ENCODE measurements at regions not wholly inside any gene's neighbourhood (a gene's known extent, or its start where the extent isn't known, plus 50 kb on each side); places are given as distances from the start of the nearest gene placed in this dataset.

GRCh38 chrX:30161043-30161442 lies 54.3 kb upstream of the MAGEB2 start:
- no peaks in the 10 kb centered on the region for H3K4me1 Mint-ChIP-seq (ENCODE audit: low read depth)
- no peak overlapping the region for H3K4me3 Mint-ChIP-seq
- H3K27ac Mint-ChIP-seq, result no peak overlapping the region
- intact Hi-C loops (cut with DNase I, micrococcal nuclease), result no loop called here
- no peak overlapping the region for H3K27ac ChIP-seq (ENCODE audit: low read depth in 1 of 2, low read length in 2 of 2)
- ChIA-PET POLR2A (no interaction called here), CTCF (no interaction called here)
- no peaks in the 10 kb centered on the region for H3K4me1 ChIP-seq (ENCODE audit: insufficient read depth, low read length)
- H3K9me3 ChIP-seq (ENCODE audit: control insufficient read depth in 1 of 2, insufficient read depth in 1 of 2, low read length in 2 of 2), result peaks cover 0 to 4% of the 10 kb centered on the region in 2 experiments
- TF ChIP-seq, protein P1, sequence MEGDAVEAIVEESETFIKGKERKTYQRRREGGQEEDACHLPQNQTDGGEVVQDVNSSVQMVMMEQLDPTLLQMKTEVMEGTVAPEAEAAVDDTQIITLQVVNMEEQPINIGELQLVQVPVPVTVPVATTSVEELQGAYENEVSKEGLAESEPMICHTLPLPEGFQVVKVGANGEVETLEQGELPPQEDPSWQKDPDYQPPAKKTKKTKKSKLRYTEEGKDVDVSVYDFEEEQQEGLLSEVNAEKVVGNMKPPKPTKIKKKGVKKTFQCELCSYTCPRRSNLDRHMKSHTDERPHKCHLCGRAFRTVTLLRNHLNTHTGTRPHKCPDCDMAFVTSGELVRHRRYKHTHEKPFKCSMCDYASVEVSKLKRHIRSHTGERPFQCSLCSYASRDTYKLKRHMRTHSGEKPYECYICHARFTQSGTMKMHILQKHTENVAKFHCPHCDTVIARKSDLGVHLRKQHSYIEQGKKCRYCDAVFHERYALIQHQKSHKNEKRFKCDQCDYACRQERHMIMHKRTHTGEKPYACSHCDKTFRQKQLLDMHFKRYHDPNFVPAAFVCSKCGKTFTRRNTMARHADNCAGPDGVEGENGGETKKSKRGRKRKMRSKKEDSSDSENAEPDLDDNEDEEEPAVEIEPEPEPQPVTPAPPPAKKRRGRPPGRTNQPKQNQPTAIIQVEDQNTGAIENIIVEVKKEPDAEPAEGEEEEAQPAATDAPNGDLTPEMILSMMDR (IDR thresholded peaks at IDR 0.05), result no peak
- DNase-seq (no peak), ATAC-seq (ENCODE audit: poor library complexity) (no peak)
- H3K36me3 Mint-ChIP-seq (ENCODE audit: low read depth), result no peaks in the 10 kb centered on the region
- H3K27me3 ChIP-seq (ENCODE audit: control insufficient read depth in 1 of 2, insufficient read depth in 2 of 2, low read length in 2 of 2), result no peaks in the 10 kb centered on the region
- no peak overlapping the region for H3K4me3 ChIP-seq (ENCODE audit: low read length)
- H3K9me3 Mint-ChIP-seq, result no peaks in the 10 kb centered on the region
- no peaks in the 10 kb centered on the region for H3K27me3 Mint-ChIP-seq
- no peaks in the 10 kb centered on the region for H3K36me3 ChIP-seq (ENCODE audit: insufficient read depth, low read length)

Data from CD4-positive, alpha-beta T cell (primary cell).